ENCODE measurements at regions not wholly inside any gene's neighbourhood (a gene's known extent, or its start where the extent isn't known, plus 50 kb on each side); places are given as distances from the start of the nearest gene placed in this dataset.
A peak's percentile ranks its signal among the peaks of the same experiment; 100 is the strongest.

GRCh38 chr11:128181984-128182383 lies 405.4 kb downstream of the ETS1 start:
- Mint-ChIP-seq H3K27me3 (no peaks in the 10 kb centered on the region), H3K27ac (no peak overlapping the region), H3K4me1 (ENCODE audit: low read depth in 2 of 2) (peaks cover 21 to 26% of the 10 kb centered on the region in 2 donors), H3K9me3 (peaks cover 3% of the 10 kb centered on the region), H3K36me3 (peaks cover 24% of the 10 kb centered on the region), H3K4me3 (no peak overlapping the region)
- DNase-seq (ENCODE audit: low spot score): no peak
- ATAC-seq: no peak

GRCh38 chr11:128181088-128181480 lies 406.3 kb downstream of the ETS1 start:
- peaks cover 23 to 35% of the 10 kb centered on the region in 2 donors for H3K4me1 Mint-ChIP-seq (ENCODE audit: low read depth in 2 of 2)
- DNase-seq (ENCODE audit: low spot score): no peak
- ATAC-seq: no peak
- H3K36me3 Mint-ChIP-seq: peaks cover 19% of the 10 kb centered on the region
- peaks cover 3% of the 10 kb centered on the region for H3K9me3 Mint-ChIP-seq
- no peak overlapping the region for H3K4me3 Mint-ChIP-seq
- no peaks in the 10 kb centered on the region for H3K27me3 Mint-ChIP-seq
- peak overlapping the region in 1 of 2 donors; percentile 16 for H3K27ac Mint-ChIP-seq

- Mint-ChIP-seq H3K27me3 (no peaks in the 10 kb centered on the region), H3K4me1 (ENCODE audit: low read depth in 2 of 2) (peaks cover 24 to 35% of the 10 kb centered on the region in 2 donors), H3K36me3 (peaks cover 14% of the 10 kb centered on the region), H3K9me3 (peaks cover 3% of the 10 kb centered on the region), H3K4me3 (no peak overlapping the region), H3K27ac (peak overlapping the region in 1 of 2 donors; percentile 16)
- no peak for ATAC-seq
- no peak for DNase-seq (ENCODE audit: low spot score)
Measured at GRCh38 chr11:128180441-128181087, 406.8 kb downstream of the ETS1 start.

- ATAC-seq: no peak
- Mint-ChIP-seq H3K4me1 (ENCODE audit: low read depth in 2 of 2) (peaks cover 26 to 35% of the 10 kb centered on the region in 2 donors), H3K9me3 (no peaks in the 10 kb centered on the region), H3K36me3 (peaks cover 6% of the 10 kb centered on the region), H3K27ac (peak overlapping the region; percentile 3 to 18), H3K27me3 (no peaks in the 10 kb centered on the region), H3K4me3 (no peak overlapping the region)
- DNase-seq (ENCODE audit: low spot score): no peak
Measured at GRCh38 chr11:128179512-128179911, 407.8 kb downstream of the ETS1 start.

- Mint-ChIP-seq H3K27ac (peak overlapping the region; percentile 3 to 18), H3K4me3 (no peak overlapping the region), H3K27me3 (no peaks in the 10 kb centered on the region), H3K4me1 (ENCODE audit: low read depth in 2 of 2) (peaks cover 26 to 35% of the 10 kb centered on the region in 2 donors), H3K36me3 (peaks cover 1% of the 10 kb centered on the region), H3K9me3 (no peaks in the 10 kb centered on the region)
- DNase-seq (ENCODE audit: low spot score): no peak
- ATAC-seq: no peak
Measured at GRCh38 chr11:128179039-128179438, 408.3 kb downstream of the ETS1 start.

- DNase-seq (ENCODE audit: low spot score) (no peak), ATAC-seq (no peak)
- Mint-ChIP-seq H3K4me3 (no peak overlapping the region), H3K27me3 (no peaks in the 10 kb centered on the region), H3K9me3 (no peaks in the 10 kb centered on the region), H3K27ac (peak overlapping the region in 1 of 2 donors; percentile 48), H3K4me1 (ENCODE audit: low read depth in 2 of 2) (peaks cover 24 to 30% of the 10 kb centered on the region in 2 donors), H3K36me3 (no peaks in the 10 kb centered on the region)
Measured at GRCh38 chr11:128174465-128175291, 412.7 kb downstream of the ETS1 start.

GRCh38 chr11:128172046-128172878 lies 415.1 kb downstream of the ETS1 start:
- Mint-ChIP-seq H3K9me3 (no peaks in the 10 kb centered on the region), H3K36me3 (no peaks in the 10 kb centered on the region), H3K4me1 (ENCODE audit: low read depth in 2 of 2) (peaks cover 14 to 18% of the 10 kb centered on the region in 2 donors), H3K27me3 (no peaks in the 10 kb centered on the region), H3K27ac (peak overlapping the region; percentile 45 to 78), H3K4me3 (no peak overlapping the region)
- peak; percentile 74 to 81 for ATAC-seq
- peak; percentile 85 for DNase-seq (ENCODE audit: low spot score)

GRCh38 chr11:128171506-128171905 lies 415.9 kb downstream of the ETS1 start:
- H3K36me3 Mint-ChIP-seq: no peaks in the 10 kb centered on the region
- H3K9me3 Mint-ChIP-seq: no peaks in the 10 kb centered on the region
- H3K4me3 Mint-ChIP-seq: no peak overlapping the region
- no peaks in the 10 kb centered on the region for H3K27me3 Mint-ChIP-seq
- ATAC-seq (no peak), DNase-seq (ENCODE audit: low spot score) (no peak)
- peak overlapping the region; percentile 45 to 78 for H3K27ac Mint-ChIP-seq
- H3K4me1 Mint-ChIP-seq (ENCODE audit: low read depth in 2 of 2): peaks cover 12 to 13% of the 10 kb centered on the region in 2 donors

- ATAC-seq (no peak), DNase-seq (ENCODE audit: low spot score) (no peak)
- H3K27me3 Mint-ChIP-seq: peaks cover 0 to 3% of the 10 kb centered on the region in 2 donors
- peaks cover 3 to 5% of the 10 kb centered on the region in 2 donors for H3K4me1 Mint-ChIP-seq (ENCODE audit: low read depth in 2 of 2)
- no peak overlapping the region for H3K27ac Mint-ChIP-seq
- H3K9me3 Mint-ChIP-seq: no peaks in the 10 kb centered on the region
- no peaks in the 10 kb centered on the region for H3K36me3 Mint-ChIP-seq
- H3K4me3 Mint-ChIP-seq: no peak overlapping the region
Measured at GRCh38 chr11:128165572-128165971, 421.8 kb downstream of the ETS1 start.

- Mint-ChIP-seq H3K27me3 (peaks cover 0 to 3% of the 10 kb centered on the region in 2 donors), H3K4me1 (ENCODE audit: low read depth in 2 of 2) (peaks cover 3 to 5% of the 10 kb centered on the region in 2 donors), H3K4me3 (no peak overlapping the region), H3K9me3 (no peaks in the 10 kb centered on the region), H3K36me3 (no peaks in the 10 kb centered on the region), H3K27ac (no peak overlapping the region)
- no peak for ATAC-seq
- no peak for DNase-seq (ENCODE audit: low spot score)
Measured at GRCh38 chr11:128164080-128164741, 423.1 kb downstream of the ETS1 start.

GRCh38 chr11:128161994-128162393 lies 425.4 kb downstream of the ETS1 start:
- no peak for ATAC-seq
- no peak overlapping the region for H3K4me3 Mint-ChIP-seq

GRCh38 chr11:128161436-128161835 lies 425.9 kb downstream of the ETS1 start:
- H3K4me3 Mint-ChIP-seq: no peak overlapping the region
- ATAC-seq: no peak
- no peaks in the 10 kb centered on the region for H3K36me3 Mint-ChIP-seq
- peaks cover 0 to 3% of the 10 kb centered on the region in 2 donors for H3K27me3 Mint-ChIP-seq
- no peak for DNase-seq (ENCODE audit: low spot score)
- no peaks in the 10 kb centered on the region for H3K9me3 Mint-ChIP-seq
- H3K27ac Mint-ChIP-seq: no peak overlapping the region
- peaks cover 5 to 8% of the 10 kb centered on the region in 2 donors for H3K4me1 Mint-ChIP-seq (ENCODE audit: low read depth in 2 of 2)

More at GRCh38 chr11:128161994-128162393, 425.4 kb downstream of the ETS1 start:
- Mint-ChIP-seq H3K9me3 (no peaks in the 10 kb centered on the region), H3K27ac (no peak overlapping the region), H3K27me3 (peaks cover 0 to 3% of the 10 kb centered on the region in 2 donors), H3K36me3 (no peaks in the 10 kb centered on the region), H3K4me1 (ENCODE audit: low read depth in 2 of 2) (peaks cover 5 to 8% of the 10 kb centered on the region in 2 donors)
- DNase-seq (ENCODE audit: low spot score): no peak

GRCh38 chr11:128158860-128159259 lies 428.5 kb downstream of the ETS1 start:
- no peak overlapping the region for H3K27ac Mint-ChIP-seq
- H3K4me1 Mint-ChIP-seq (ENCODE audit: low read depth in 2 of 2): peaks cover 0 to 5% of the 10 kb centered on the region in 2 donors
- H3K36me3 Mint-ChIP-seq: no peaks in the 10 kb centered on the region
- ATAC-seq (no peak), DNase-seq (ENCODE audit: low spot score) (no peak)
- no peaks in the 10 kb centered on the region for H3K27me3 Mint-ChIP-seq
- H3K4me3 Mint-ChIP-seq: no peak overlapping the region
- no peaks in the 10 kb centered on the region for H3K9me3 Mint-ChIP-seq
